CD4-positive, CD25-positive, alpha-beta regulatory T cell (primary cell): ENCODE measurements at regions not wholly inside any gene's neighbourhood (a gene's known extent, or its start where the extent isn't known, plus 50 kb on each side); places are given as distances from the start of the nearest gene placed in this dataset.
"Not testable (repeated sequence)": the region's sequence is repeated elsewhere in the genome, so short reads cannot be mapped to it uniquely, and the experiment has no call there.

Experiments
- ATAC-seq, 2 donors: fragments of 150-1000 bp; cut with Tn5 transposase; one replicate each; pipeline ENCODE4 v1.10.0; 2021; ENCODE audit warnings: low read depth in 2 of 2, moderate number of reproducible peaks in 2 of 2, moderate library complexity in 1 of 2
- DNase-seq, 3 donors: peaks; one replicate each; pipeline versions ENCODE4 v3.0.0 to v3.0.0-alpha.2; 2012 to 2022; ENCODE audit warnings: mixed read lengths in 1 of 3
- H3K27ac ChIP-seq: one replicate; pipeline ENCODE4 v1.7.0; 2013; ENCODE audit warnings: mild to moderate bottlenecking, low read length; ENCODE audit not compliant: insufficient read depth, poor library complexity, severe bottlenecking
- H3K27me3 ChIP-seq: one replicate; pipeline ENCODE4 v1.7.0; 2013; ENCODE audit warnings: low read length; ENCODE audit not compliant: control insufficient read depth, insufficient read depth
- H3K36me3 ChIP-seq: one replicate; pipeline ENCODE4 v1.7.0; 2013; ENCODE audit warnings: mild to moderate bottlenecking, low read length, moderate library complexity; ENCODE audit not compliant: control insufficient read depth, insufficient read depth
- H3K4me1 ChIP-seq: 2 replicates; pipeline ENCODE4 v1.7.0; 2013; ENCODE audit warnings: mild to moderate bottlenecking, low read length; ENCODE audit not compliant: insufficient read depth, control insufficient read depth, poor library complexity, severe bottlenecking
- H3K4me3 ChIP-seq: one replicate; pipeline ENCODE4 v1.7.0; 2013; ENCODE audit warnings: low read depth, mild to moderate bottlenecking, low read length, moderate library complexity
- H3K9me3 ChIP-seq, 2 experiments: 1 replicate in 1 of 2; 2 replicates in 1 of 2; pipeline ENCODE4 v1.7.0; 2013; ENCODE audit warnings: low read length in 2 of 2, mild to moderate bottlenecking in 1 of 2, moderate library complexity in 1 of 2; ENCODE audit not compliant: control insufficient read depth in 2 of 2
- H3K27ac Mint-ChIP-seq, 3 donors: one replicate each; pipeline ENCODE4 v1.8.0; 2020 to 2022; ENCODE audit warnings: mild to moderate bottlenecking in 3 of 3, mixed read lengths in 3 of 3, moderate library complexity in 2 of 3
- H3K27me3 Mint-ChIP-seq: one replicate; pipeline ENCODE4 v1.8.0; 2022; ENCODE audit warnings: mild to moderate bottlenecking, mixed read lengths
- H3K36me3 Mint-ChIP-seq: one replicate; pipeline ENCODE4 v1.8.0; 2020; ENCODE audit warnings: mixed read lengths
- H3K4me1 Mint-ChIP-seq, 4 donors: one replicate each; pipeline ENCODE4 v1.8.0; 2020 to 2022; ENCODE audit warnings: mixed read lengths in 4 of 4, mild to moderate bottlenecking in 1 of 4
- H3K4me3 Mint-ChIP-seq, 4 donors: one replicate each; pipeline ENCODE4 v1.8.0; 2020 to 2022; ENCODE audit warnings: mild to moderate bottlenecking in 4 of 4, mixed read lengths in 4 of 4, moderate library complexity in 3 of 4
- H3K9me3 Mint-ChIP-seq, 7 donors: one replicate each; pipeline ENCODE4 v1.8.0; 2020 to 2022; ENCODE audit warnings: mixed read lengths in 7 of 7, mild to moderate bottlenecking in 3 of 7, moderate library complexity in 2 of 7

DNA sequence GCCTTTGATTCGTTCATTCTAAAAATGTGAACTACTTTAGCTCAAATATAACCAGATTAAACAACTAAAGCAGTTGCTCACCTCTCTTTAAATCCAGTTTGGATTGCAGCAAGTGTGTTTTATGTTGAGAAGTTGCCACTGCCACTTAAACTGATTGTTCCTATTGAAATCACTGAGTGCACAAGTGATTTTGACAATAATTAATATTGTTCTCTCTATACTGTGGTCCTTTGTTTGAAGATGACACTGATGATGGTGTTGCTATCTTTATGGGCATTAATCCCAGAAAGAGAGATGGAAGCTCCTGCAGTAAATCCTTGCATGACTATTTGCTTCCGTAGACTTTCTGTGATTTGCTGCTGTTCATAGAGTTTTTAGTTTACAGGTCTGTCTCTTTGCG, 251.4 kb upstream of the ZEB2 start:
- no peaks in the 10 kb centered on the region for H3K4me1 ChIP-seq
- H3K4me3 Mint-ChIP-seq: no peak overlapping the region
- no peak overlapping the region for H3K4me3 ChIP-seq
- H3K36me3 ChIP-seq: no peaks in the 10 kb centered on the region
- no peaks in the 10 kb centered on the region for H3K27me3 ChIP-seq
- H3K27me3 Mint-ChIP-seq: peaks cover 9% of the 10 kb centered on the region
- no peaks in the 10 kb centered on the region for H3K9me3 ChIP-seq
- H3K36me3 Mint-ChIP-seq: no peaks in the 10 kb centered on the region
- ATAC-seq: no peak
- H3K4me1 Mint-ChIP-seq: no peaks in the 10 kb centered on the region
- DNase-seq: no peak
- H3K27ac ChIP-seq: no peak overlapping the region
- peaks cover 0 to 4% (median 0%) of the 10 kb centered on the region in 7 donors for H3K9me3 Mint-ChIP-seq
- H3K27ac Mint-ChIP-seq: no peak overlapping the region

DNA sequence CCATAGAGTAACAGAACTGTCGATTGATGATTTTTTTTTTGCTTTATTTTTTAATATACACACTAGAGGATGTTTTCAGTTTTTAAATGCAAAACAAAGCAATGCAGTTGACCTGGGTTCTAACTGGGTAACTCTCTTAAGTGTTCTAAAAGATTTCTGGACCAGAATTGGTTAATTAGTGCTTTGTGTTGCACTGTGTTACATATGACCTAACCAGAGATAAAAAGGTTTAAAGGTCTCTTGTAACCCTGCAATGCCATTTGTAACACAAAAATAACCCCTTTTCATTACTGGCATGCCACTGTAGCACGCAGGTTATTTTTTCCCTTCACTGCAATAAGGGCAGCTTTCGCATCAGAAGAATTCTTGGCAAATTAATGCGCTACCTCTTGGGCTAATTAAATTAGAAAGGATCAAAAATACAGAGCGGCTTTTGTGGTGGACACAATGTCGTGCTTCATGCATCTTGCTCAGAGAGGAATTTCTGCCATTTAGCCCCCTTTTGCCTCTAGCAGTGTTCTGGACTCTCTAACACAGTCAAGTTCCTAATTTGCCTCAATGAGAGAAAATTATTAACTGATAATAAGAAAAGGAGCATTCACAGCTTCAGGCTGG, 250.8 kb upstream of the ZEB2 start:
- H3K4me3 Mint-ChIP-seq: no peak overlapping the region
- no peak overlapping the region for H3K27ac Mint-ChIP-seq

DNA sequence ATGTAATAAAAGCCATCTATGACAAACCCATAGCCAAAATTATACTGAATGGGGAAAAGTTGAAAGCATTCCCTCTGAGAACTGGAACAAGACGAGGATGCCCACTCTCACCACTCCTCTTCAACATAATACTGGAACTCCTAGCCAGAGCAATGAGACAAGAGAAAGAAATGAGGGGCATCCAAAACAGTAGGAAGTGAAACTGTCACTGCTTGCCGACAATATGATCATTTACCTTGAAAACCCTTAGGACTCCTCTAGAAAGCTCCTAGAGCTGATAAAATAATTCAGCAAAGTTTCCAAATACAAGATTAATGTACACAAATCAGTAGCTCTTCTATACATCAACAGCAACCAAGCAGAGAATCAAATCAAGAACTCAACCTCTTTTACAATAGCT, 241.0 kb upstream of the ZEB2 start:
- H3K36me3 Mint-ChIP-seq, H3K4me3 Mint-ChIP-seq, DNase-seq, H3K27ac ChIP-seq, H3K27me3 Mint-ChIP-seq, H3K36me3 ChIP-seq, H3K9me3 Mint-ChIP-seq, H3K9me3 ChIP-seq, H3K4me1 Mint-ChIP-seq, ATAC-seq, H3K27me3 ChIP-seq, H3K4me1 ChIP-seq, H3K4me3 ChIP-seq, H3K27ac Mint-ChIP-seq: not testable (repeated sequence)

More for the DNA sequence above, 250.8 kb upstream of the ZEB2 start:
- Histone ChIP-seq H3K9me3 (no peaks in the 10 kb centered on the region), H3K27me3 (no peaks in the 10 kb centered on the region), H3K4me3 (no peak overlapping the region), H3K27ac (no peak overlapping the region), H3K36me3 (no peaks in the 10 kb centered on the region), H3K4me1 (no peaks in the 10 kb centered on the region)
- ATAC-seq (no peak), DNase-seq (no peak)
- no peaks in the 10 kb centered on the region for H3K4me1 Mint-ChIP-seq
- peaks cover 0 to 4% (median 0%) of the 10 kb centered on the region in 7 donors for H3K9me3 Mint-ChIP-seq
- no peaks in the 10 kb centered on the region for H3K36me3 Mint-ChIP-seq
- H3K27me3 Mint-ChIP-seq: peaks cover 9% of the 10 kb centered on the region

DNA sequence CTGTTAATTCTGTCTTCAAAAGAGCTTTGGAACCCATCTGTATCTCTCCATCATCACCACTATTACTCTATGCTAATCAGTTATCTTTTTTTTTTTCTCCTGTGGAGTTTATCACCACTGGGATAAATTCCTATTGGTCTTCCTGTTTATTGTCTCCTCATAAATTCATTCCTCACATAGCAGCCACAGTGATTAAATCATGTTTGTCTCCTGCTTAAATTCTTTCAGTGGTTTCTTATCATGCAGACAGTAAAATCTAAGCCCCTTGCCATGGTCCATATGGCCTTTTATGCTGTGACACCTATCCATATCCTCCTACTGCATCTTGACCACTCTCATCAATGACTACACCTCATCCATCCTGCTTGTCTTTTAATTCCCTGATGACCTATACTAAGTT, 239.8 kb upstream of the ZEB2 start:
- H3K27ac Mint-ChIP-seq: no peak overlapping the region
- no peaks in the 10 kb centered on the region for H3K36me3 Mint-ChIP-seq
- Histone ChIP-seq H3K27me3 (no peaks in the 10 kb centered on the region), H3K36me3 (no peaks in the 10 kb centered on the region), H3K4me1 (no peaks in the 10 kb centered on the region), H3K4me3 (no peak overlapping the region), H3K27ac (no peak overlapping the region), H3K9me3 (no peaks in the 10 kb centered on the region)
- DNase-seq: no peak
- H3K4me3 Mint-ChIP-seq: no peak overlapping the region
- peaks cover 0 to 9% (median 2%) of the 10 kb centered on the region in 7 donors for H3K9me3 Mint-ChIP-seq
- ATAC-seq: no peak
- H3K27me3 Mint-ChIP-seq: no peaks in the 10 kb centered on the region
- no peaks in the 10 kb centered on the region for H3K4me1 Mint-ChIP-seq

GRCh38 chr2:144758196-144758595, 238.3 kb upstream of the ZEB2 start:
- DNase-seq, H3K36me3 Mint-ChIP-seq: not testable (repeated sequence)

DNA sequence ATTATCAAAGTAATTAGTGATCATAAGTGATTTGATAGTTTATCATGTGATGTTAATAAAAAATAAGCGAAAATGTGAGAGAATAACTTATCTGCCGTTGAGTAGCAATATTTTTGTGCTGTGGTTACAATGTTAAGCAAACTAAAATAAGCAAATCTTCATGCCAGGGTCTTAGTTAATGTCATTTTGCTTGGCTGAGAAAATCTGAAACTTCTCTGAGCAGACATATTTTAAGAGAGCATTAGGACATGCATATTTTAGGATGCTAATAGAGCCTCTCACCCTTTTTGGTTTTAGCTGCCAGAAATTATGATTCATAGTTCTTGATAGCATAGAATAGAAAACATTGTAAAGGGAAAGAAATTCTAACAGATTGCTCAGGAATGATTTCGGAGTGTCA, 233.5 kb upstream of the ZEB2 start:
- H3K4me3 ChIP-seq: no peak overlapping the region
- H3K36me3 Mint-ChIP-seq: no peaks in the 10 kb centered on the region
- H3K4me1 ChIP-seq: no peaks in the 10 kb centered on the region
- H3K27me3 Mint-ChIP-seq: no peaks in the 10 kb centered on the region
- no peak overlapping the region for H3K4me3 Mint-ChIP-seq
- no peak overlapping the region for H3K27ac ChIP-seq
- ATAC-seq (no peak), DNase-seq (no peak)
- H3K9me3 Mint-ChIP-seq: peaks cover 0 to 30% (median 7%) of the 10 kb centered on the region in 7 donors
- no peaks in the 10 kb centered on the region for H3K27me3 ChIP-seq
- no peaks in the 10 kb centered on the region for H3K36me3 ChIP-seq
- no peak overlapping the region for H3K27ac Mint-ChIP-seq
- H3K9me3 ChIP-seq: peaks cover 3% of the 10 kb centered on the region in 2 experiments
- H3K4me1 Mint-ChIP-seq: no peaks in the 10 kb centered on the region

More at GRCh38 chr2:144758196-144758595, 238.3 kb upstream of the ZEB2 start:
- not testable (repeated sequence) for H3K9me3 ChIP-seq, H3K36me3 ChIP-seq, H3K4me1 ChIP-seq, H3K4me1 Mint-ChIP-seq, H3K27ac ChIP-seq, ATAC-seq, H3K27me3 ChIP-seq, H3K4me3 ChIP-seq, H3K9me3 Mint-ChIP-seq, H3K27ac Mint-ChIP-seq, H3K4me3 Mint-ChIP-seq, H3K27me3 Mint-ChIP-seq

DNA sequence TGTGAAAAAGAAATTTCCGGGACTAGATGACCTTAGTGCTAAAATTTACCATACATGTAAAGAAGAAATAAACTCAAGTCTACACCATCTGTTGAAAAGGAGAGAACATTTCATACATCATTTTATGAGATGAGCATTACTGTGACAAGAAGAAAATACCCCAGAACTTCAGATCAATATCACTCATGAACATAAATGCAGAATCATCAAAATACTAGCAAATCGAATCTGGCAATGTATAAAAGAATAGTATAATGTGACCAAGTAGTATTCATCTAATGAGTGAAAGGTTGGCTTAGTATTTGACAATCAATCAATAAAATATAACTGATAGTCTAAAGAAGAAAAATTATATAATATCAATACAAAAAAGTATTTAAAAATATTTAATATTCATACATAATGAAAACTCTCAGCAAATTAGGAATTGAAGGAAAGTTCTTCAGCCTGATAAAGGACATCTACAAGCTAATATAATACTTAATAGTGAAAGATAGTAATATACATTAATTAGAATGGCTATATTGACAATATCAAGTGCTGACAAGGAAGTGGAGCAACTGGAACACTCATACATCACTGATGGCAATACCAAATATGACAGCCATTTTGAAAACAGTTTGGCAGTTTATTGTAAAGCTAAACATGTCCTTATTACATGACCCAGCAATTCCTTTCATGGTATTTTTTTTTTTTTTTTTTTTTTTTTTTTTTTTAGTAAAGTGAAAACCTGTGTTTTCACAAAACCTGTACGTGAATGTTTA, 231.4 kb upstream of the ZEB2 start:
- Histone ChIP-seq H3K4me1 (no peaks in the 10 kb centered on the region), H3K27ac (no peak overlapping the region), H3K27me3 (no peaks in the 10 kb centered on the region), H3K9me3 (peaks cover 6 to 15% of the 10 kb centered on the region in 2 experiments), H3K36me3 (no peaks in the 10 kb centered on the region), H3K4me3 (no peak overlapping the region)
- Mint-ChIP-seq H3K9me3 (peaks cover 0 to 45% (median 12%) of the 10 kb centered on the region in 7 donors), H3K4me1 (no peaks in the 10 kb centered on the region), H3K27ac (no peak overlapping the region), H3K27me3 (no peaks in the 10 kb centered on the region), H3K4me3 (no peak overlapping the region), H3K36me3 (no peaks in the 10 kb centered on the region)
- DNase-seq (no peak), ATAC-seq (no peak)

- DNase-seq (no peak), ATAC-seq (no peak)
- H3K27me3 ChIP-seq: no peaks in the 10 kb centered on the region
- Mint-ChIP-seq H3K27me3 (no peaks in the 10 kb centered on the region), H3K9me3 (peaks cover 0 to 41% (median 17%) of the 10 kb centered on the region in 7 donors), H3K27ac (no peak overlapping the region), H3K36me3 (no peaks in the 10 kb centered on the region), H3K4me1 (no peaks in the 10 kb centered on the region), H3K4me3 (no peak overlapping the region)
- H3K27ac ChIP-seq: no peak overlapping the region
- H3K4me1 ChIP-seq: no peaks in the 10 kb centered on the region
- no peak overlapping the region for H3K4me3 ChIP-seq
- H3K36me3 ChIP-seq: no peaks in the 10 kb centered on the region
- H3K9me3 ChIP-seq: peaks cover 6 to 15% of the 10 kb centered on the region in 2 experiments
Measured at GRCh38 chr2:144749188-144749587, 229.3 kb upstream of the ZEB2 start.
